Hippocampal formation (tissue), 2 donors: ENCODE measurements at regions not wholly inside any gene's neighbourhood (a gene's known extent, or its start where the extent isn't known, plus 50 kb on each side); places are given as distances from the start of the nearest gene placed in this dataset.
"Not testable (repeated sequence)": the region's sequence is repeated elsewhere in the genome, so short reads cannot be mapped to it uniquely, and the experiment has no call there.

Experiments used
- DNase-seq, 2 donors: peaks; one replicate each; lab custom pipeline; 2025; lab: John Stamatoyannopoulos, UW

GRCh38 chr6:125431971-125432370 lies 130.2 kb upstream of the HDDC2 start:
- DNase-seq = no peak

GRCh38 chr6:125432963-125433362 lies 131.2 kb upstream of the HDDC2 start:
- no peak for DNase-seq

- DNase-seq = no peak
These were observed 133.0 kb upstream of the HDDC2 start for GRCh38 chr6:125434760-125435159.

GRCh38 chr6:125439512-125439911 lies 137.7 kb upstream of the HDDC2 start:
- DNase-seq = no peak

- DNase-seq = peak in 1 of 2 donors; percentile 2
These were observed 142.5 kb upstream of the HDDC2 start for GRCh38 chr6:125444006-125444923.

GRCh38 chr6:125445054-125445453 lies 143.3 kb upstream of the HDDC2 start:
- DNase-seq = no peak

- DNase-seq = no peak
These were observed 144.2 kb upstream of the HDDC2 start for GRCh38 chr6:125446011-125446410.

- no peak for DNase-seq
These were observed 150.0 kb upstream of the HDDC2 start for GRCh38 chr6:125451750-125452149.

GRCh38 chr6:125453516-125453915 lies 151.7 kb upstream of the HDDC2 start:
- DNase-seq = no peak

GRCh38 chr6:125454351-125454750 lies 152.6 kb upstream of the HDDC2 start:
- DNase-seq = no peak

GRCh38 chr6:125458493-125458892 lies 156.7 kb upstream of the HDDC2 start:
- DNase-seq = not testable (repeated sequence)

- not testable (repeated sequence) for DNase-seq
These were observed 163.6 kb upstream of the HDDC2 start for GRCh38 chr6:125465332-125465731.

- no peak for DNase-seq
These were observed 168.1 kb upstream of the HDDC2 start for GRCh38 chr6:125469915-125470314.

- DNase-seq = no peak
These were observed 169.9 kb upstream of the HDDC2 start for GRCh38 chr6:125471667-125472066.

- no peak for DNase-seq
These were observed 172.3 kb upstream of the HDDC2 start for GRCh38 chr6:125474061-125474460.

GRCh38 chr6:125477156-125477555 lies 175.4 kb upstream of the HDDC2 start:
- DNase-seq = no peak

GRCh38 chr6:125477844-125478243 lies 176.1 kb upstream of the HDDC2 start:
- no peak for DNase-seq

- DNase-seq = no peak
These were observed 178.4 kb upstream of the HDDC2 start for GRCh38 chr6:125480146-125480545.

GRCh38 chr6:125480571-125480970 lies 178.8 kb upstream of the HDDC2 start:
- DNase-seq = no peak

GRCh38 chr6:125481056-125481455 lies 179.3 kb upstream of the HDDC2 start:
- no peak for DNase-seq

- DNase-seq = no peak
These were observed 184.0 kb upstream of the HDDC2 start for GRCh38 chr6:125485757-125486156.

- DNase-seq = no peak
These were observed 185.1 kb upstream of the HDDC2 start for GRCh38 chr6:125486881-125487280.

GRCh38 chr6:125489579-125490285 lies 188.0 kb upstream of the HDDC2 start:
- DNase-seq = no peak
